Astrocyte (in vitro differentiated cells and primary cell): ENCODE measurements at regions not wholly inside any gene's neighbourhood (a gene's known extent, or its start where the extent isn't known, plus 50 kb on each side); places are given as distances from the start of the nearest gene placed in this dataset.

Experiments used
- DNase-seq: peaks from one replicate; pipeline ENCODE4 v3.0.0-alpha.2; 2010; ENCODE audit warnings: low read depth
- FAIRE-seq: peaks from 2 replicates; lab custom pipeline; 2011; peaks lifted over from hg19 to GRCh38; lab: Jason Lieb, UNC
- H2AFZ ChIP-seq: 2 replicates; pipeline ENCODE4 v1.6.0; 2012; ENCODE audit warnings: low read depth, low read length, inconsistent platforms
- H3K27ac ChIP-seq: 2 replicates; pipeline ENCODE4 v1.5.1; 2011; ENCODE audit warnings: low read depth, low read length, inconsistent platforms
- H3K27me3 ChIP-seq: 2 replicates; pipeline ENCODE4 v1.6.0; 2011; ENCODE audit warnings: low read length, inconsistent platforms; ENCODE audit not compliant: insufficient read depth
- H3K36me3 ChIP-seq: 2 replicates; pipeline ENCODE4 v1.5.1; 2011; ENCODE audit warnings: low read length, inconsistent platforms; ENCODE audit not compliant: insufficient read depth
- H3K4me1 ChIP-seq: 2 replicates; pipeline ENCODE4 v1.5.1; 2011; ENCODE audit warnings: low read length, inconsistent platforms; ENCODE audit not compliant: insufficient read depth
- H3K4me2 ChIP-seq: 2 replicates; pipeline ENCODE4 v1.6.0; 2012; ENCODE audit warnings: low read length, inconsistent platforms
- H3K4me3 ChIP-seq: 2 replicates; pipeline ENCODE4 v1.5.1; 2011; ENCODE audit warnings: low read depth, mild to moderate bottlenecking, low read length, inconsistent platforms; ENCODE audit not compliant: insufficient read depth
- H3K79me2 ChIP-seq: 2 replicates; pipeline ENCODE4 v1.6.0; 2012; ENCODE audit warnings: mild to moderate bottlenecking, low read length, inconsistent platforms; ENCODE audit not compliant: insufficient read depth
- H3K9ac ChIP-seq: 2 replicates; pipeline ENCODE4 v1.6.0; 2012; ENCODE audit warnings: mild to moderate bottlenecking, low read length, inconsistent platforms
- H3K9me3 ChIP-seq: 2 replicates; pipeline ENCODE4 v1.5.1; 2012; ENCODE audit warnings: low read depth, mild to moderate bottlenecking, low read length, inconsistent platforms; ENCODE audit not compliant: insufficient read depth
- H4K20me1 ChIP-seq: 2 replicates; pipeline ENCODE4 v1.6.0; 2012; ENCODE audit warnings: low read length, inconsistent platforms; ENCODE audit not compliant: insufficient read depth
- H3K27ac Mint-ChIP-seq: one replicate; pipeline ENCODE4 v1.8.0; 2021; ENCODE audit warnings: mild to moderate bottlenecking, mixed read lengths; ENCODE audit not compliant: unreplicated experiment
- H3K27me3 Mint-ChIP-seq: one replicate; pipeline ENCODE4 v1.8.0; 2021; ENCODE audit warnings: low read depth, mixed read lengths; ENCODE audit not compliant: unreplicated experiment
- H3K36me3 Mint-ChIP-seq: one replicate; pipeline ENCODE4 v1.8.0; 2021; ENCODE audit warnings: low read depth, mixed read lengths; ENCODE audit not compliant: unreplicated experiment
- H3K4me1 Mint-ChIP-seq: one replicate; pipeline ENCODE4 v1.8.0; 2021; ENCODE audit warnings: low read depth, mixed read lengths; ENCODE audit not compliant: unreplicated experiment
- H3K4me3 Mint-ChIP-seq: one replicate; pipeline ENCODE4 v1.8.0; 2021; ENCODE audit warnings: mild to moderate bottlenecking, moderate library complexity, mixed read lengths; ENCODE audit not compliant: unreplicated experiment
- H3K9me3 Mint-ChIP-seq: one replicate; pipeline ENCODE4 v1.8.0; 2021; ENCODE audit warnings: mild to moderate bottlenecking, mixed read lengths; ENCODE audit not compliant: unreplicated experiment
- CTCF ChIP-seq: IDR thresholded peaks from 2 replicates; pipeline ENCODE4 v1.5.1; 2011; ENCODE audit warnings: low read depth, mild to moderate bottlenecking, inconsistent platforms, low read length, moderate library complexity; ENCODE audit not compliant: insufficient read depth
- EZH2 ChIP-seq: IDR thresholded peaks from 2 replicates; pipeline ENCODE4 v1.6.1; 2012; ENCODE audit warnings: mild to moderate bottlenecking, low read length, inconsistent platforms; ENCODE audit not compliant: insufficient read depth

- H3K9me3 ChIP-seq, result no peaks in the 10 kb centered on the region
- Mint-ChIP-seq H3K27ac (no peak overlapping the region), H3K4me3 (no peak overlapping the region), H3K4me1 (no peaks in the 10 kb centered on the region), H3K36me3 (no peaks in the 10 kb centered on the region), H3K9me3 (peaks cover 4% of the 10 kb centered on the region), H3K27me3 (peaks cover 7% of the 10 kb centered on the region)
- DNase-seq, result no peak
- no peak overlapping the region for H3K4me2 ChIP-seq
- no peaks in the 10 kb centered on the region for H3K79me2 ChIP-seq
- no peak overlapping the region for H2AFZ ChIP-seq
- no peaks in the 10 kb centered on the region for H3K27me3 ChIP-seq
- FAIRE-seq, result no peak
- no peaks in the 10 kb centered on the region for H4K20me1 ChIP-seq
- H3K36me3 ChIP-seq, result no peaks in the 10 kb centered on the region
- TF ChIP-seq EZH2 (no peak), CTCF (no peak)
- H3K27ac ChIP-seq, result no peak overlapping the region
- no peaks in the 10 kb centered on the region for H3K4me1 ChIP-seq
- no peak overlapping the region for H3K9ac ChIP-seq
- no peak overlapping the region for H3K4me3 ChIP-seq
Measured at GRCh38 chr18:51881394-51881793, 458.6 kb upstream of the DCC start.

- no peak for FAIRE-seq
- no peak for TF ChIP-seq EZH2
- no peak for TF ChIP-seq CTCF
- peaks cover 3% of the 10 kb centered on the region for H3K4me1 Mint-ChIP-seq
Measured at GRCh38 chr18:51884039-51884438, 456.0 kb upstream of the DCC start.

GRCh38 chr18:51890762-51891161 lies 449.2 kb upstream of the DCC start:
- peak overlapping the region; percentile 69 for H3K27ac Mint-ChIP-seq
- Histone ChIP-seq H3K4me2 (no peak overlapping the region), H4K20me1 (no peaks in the 10 kb centered on the region), H3K36me3 (no peaks in the 10 kb centered on the region), H3K79me2 (no peaks in the 10 kb centered on the region), H3K27me3 (no peaks in the 10 kb centered on the region), H2AFZ (no peak overlapping the region), H3K4me3 (no peak overlapping the region), H3K9me3 (no peaks in the 10 kb centered on the region), H3K9ac (no peak overlapping the region), H3K27ac (no peak overlapping the region), H3K4me1 (no peaks in the 10 kb centered on the region)
- DNase-seq (peak; percentile 16), FAIRE-seq (no peak)
- no peaks in the 10 kb centered on the region for H3K9me3 Mint-ChIP-seq
- H3K4me1 Mint-ChIP-seq, result peaks cover 13% of the 10 kb centered on the region
- TF ChIP-seq EZH2 (no peak), CTCF (no peak)
- peaks cover 1% of the 10 kb centered on the region for H3K27me3 Mint-ChIP-seq
- H3K4me3 Mint-ChIP-seq, result no peak overlapping the region
- H3K36me3 Mint-ChIP-seq, result no peaks in the 10 kb centered on the region

More at GRCh38 chr18:51884039-51884438, 456.0 kb upstream of the DCC start:
- Histone ChIP-seq H2AFZ (no peak overlapping the region), H3K36me3 (no peaks in the 10 kb centered on the region), H4K20me1 (no peaks in the 10 kb centered on the region), H3K4me1 (no peaks in the 10 kb centered on the region), H3K4me2 (no peak overlapping the region), H3K27me3 (no peaks in the 10 kb centered on the region), H3K9me3 (no peaks in the 10 kb centered on the region), H3K27ac (no peak overlapping the region), H3K4me3 (no peak overlapping the region), H3K9ac (no peak overlapping the region), H3K79me2 (no peaks in the 10 kb centered on the region)
- Mint-ChIP-seq H3K27me3 (peaks cover 7% of the 10 kb centered on the region), H3K27ac (no peak overlapping the region), H3K9me3 (peaks cover 4% of the 10 kb centered on the region), H3K4me3 (no peak overlapping the region), H3K36me3 (no peaks in the 10 kb centered on the region)
- DNase-seq, result no peak
